Neural cell (in vitro differentiated cells): ENCODE measurements at regions not wholly inside any gene's neighbourhood (a gene's known extent, or its start where the extent isn't known, plus 50 kb on each side); places are given as distances from the start of the nearest gene placed in this dataset.

Source experiments
- CTCF ChIP-seq: fragments of 450-650 bp; IDR thresholded peaks from 2 replicates; pipeline ENCODE4 v1.5.1; 2014; ENCODE audit warnings: antibody characterized with exemption, mild to moderate bottlenecking, moderate library complexity; ENCODE audit not compliant: poor library complexity, severe bottlenecking
- EZH2 ChIP-seq: fragments of 200-600, 300-800 bp; shearing (Covaris generic), sonication (generic); IDR thresholded peaks from 2 replicates; pipeline ENCODE4 v1.6.1; 2014; ENCODE audit warnings: antibody characterized with exemption, low read length, borderline replicate concordance, mild to moderate bottlenecking; ENCODE audit not compliant: insufficient read depth, poor library complexity, severe bottlenecking
- MXI1 ChIP-seq: fragments of 450-650 bp; conservative IDR thresholded peaks from 2 replicates; pipeline ENCODE4 v1.6.1; 2014; ENCODE audit warnings: antibody characterized with exemption, mild to moderate bottlenecking; ENCODE audit not compliant: poor library complexity, severe bottlenecking
- REST ChIP-seq: IDR thresholded peaks from 2 replicates; pipeline ENCODE4 v1.6.1; 2012; ENCODE audit warnings: borderline replicate concordance
- TAF1 ChIP-seq: IDR thresholded peaks from 2 replicates; pipeline ENCODE4 v1.6.1; 2012; ENCODE audit warnings: low read depth

GRCh38 chr10:44566786-44567185 is 181.9 kb upstream of the CXCL12 start:
- no peak for TF ChIP-seq CTCF
- TF ChIP-seq TAF1: no peak
- TF ChIP-seq EZH2: no peak
- TF ChIP-seq MXI1: no peak
- TF ChIP-seq REST: no peak
